ENCODE measurements at regions not wholly inside any gene's neighbourhood (a gene's known extent, or its start where the extent isn't known, plus 50 kb on each side); places are given as distances from the start of the nearest gene placed in this dataset.

- Histone ChIP-seq H3K36me3 (ENCODE audit: control insufficient read depth in 2 of 2, insufficient read depth in 2 of 2, low read length in 1 of 2) (no peaks in the 10 kb centered on the region), H3K27me3 (ENCODE audit: control insufficient read depth in 2 of 2, insufficient read depth in 1 of 2, low read length in 1 of 2) (no peaks in the 10 kb centered on the region), H3K4me3 (ENCODE audit: low read length in 2 of 2) (no peak overlapping the region), H3K4me1 (ENCODE audit: control insufficient read depth in 2 of 2, insufficient read depth in 2 of 2, low read length in 2 of 2) (no peaks in the 10 kb centered on the region), H3K27ac (ENCODE audit: low read depth in 1 of 2, low read length in 1 of 2) (no peak overlapping the region), H3K9me3 (ENCODE audit: control insufficient read depth in 2 of 2, insufficient read depth in 1 of 2, low read length in 1 of 2) (no peaks in the 10 kb centered on the region)
- 79% methylated on average over 3 of the region's 3 CpGs for WGBS
- DNase-seq (ENCODE audit: low read depth in 6 of 9, low spot score in 9 of 9): no peak
Measured at GRCh38 chr5:9692576-9692975, 62.4 kb upstream of the TAS2R1 start.

- no peak overlapping the region for H3K27ac ChIP-seq (ENCODE audit: low read depth in 1 of 2, low read length in 1 of 2)
- 89% methylated on average over 5 of the region's 5 CpGs for WGBS
Measured at GRCh38 chr5:9691261-9691660, 61.1 kb upstream of the TAS2R1 start.

GRCh38 chr5:9690751-9691150 lies 60.6 kb upstream of the TAS2R1 start:
- no peak overlapping the region for H3K4me3 ChIP-seq (ENCODE audit: low read length in 2 of 2)
- H3K27me3 ChIP-seq (ENCODE audit: control insufficient read depth in 2 of 2, insufficient read depth in 1 of 2, low read length in 1 of 2): no peaks in the 10 kb centered on the region
- no peaks in the 10 kb centered on the region for H3K4me1 ChIP-seq (ENCODE audit: control insufficient read depth in 2 of 2, insufficient read depth in 2 of 2, low read length in 2 of 2)
- H3K27ac ChIP-seq (ENCODE audit: low read depth in 1 of 2, low read length in 1 of 2): no peak overlapping the region
- no peaks in the 10 kb centered on the region for H3K36me3 ChIP-seq (ENCODE audit: control insufficient read depth in 2 of 2, insufficient read depth in 2 of 2, low read length in 1 of 2)
- WGBS: 88% methylated on average over 8 of the region's 8 CpGs
- no peak for DNase-seq (ENCODE audit: low read depth in 6 of 9, low spot score in 9 of 9)
- H3K9me3 ChIP-seq (ENCODE audit: control insufficient read depth in 2 of 2, insufficient read depth in 1 of 2, low read length in 1 of 2): no peaks in the 10 kb centered on the region

More at GRCh38 chr5:9691261-9691660, 61.1 kb upstream of the TAS2R1 start:
- DNase-seq (ENCODE audit: low read depth in 6 of 9, low spot score in 9 of 9): no peak
- H3K36me3 ChIP-seq (ENCODE audit: control insufficient read depth in 2 of 2, insufficient read depth in 2 of 2, low read length in 1 of 2): no peaks in the 10 kb centered on the region
- no peaks in the 10 kb centered on the region for H3K4me1 ChIP-seq (ENCODE audit: control insufficient read depth in 2 of 2, insufficient read depth in 2 of 2, low read length in 2 of 2)
- no peak overlapping the region for H3K4me3 ChIP-seq (ENCODE audit: low read length in 2 of 2)
- no peaks in the 10 kb centered on the region for H3K27me3 ChIP-seq (ENCODE audit: control insufficient read depth in 2 of 2, insufficient read depth in 1 of 2, low read length in 1 of 2)
- H3K9me3 ChIP-seq (ENCODE audit: control insufficient read depth in 2 of 2, insufficient read depth in 1 of 2, low read length in 1 of 2): no peaks in the 10 kb centered on the region

- Histone ChIP-seq H3K4me3 (ENCODE audit: low read length in 2 of 2) (no peak overlapping the region), H3K27ac (ENCODE audit: low read depth in 1 of 2, low read length in 1 of 2) (no peak overlapping the region), H3K36me3 (ENCODE audit: control insufficient read depth in 2 of 2, insufficient read depth in 2 of 2, low read length in 1 of 2) (no peaks in the 10 kb centered on the region), H3K9me3 (ENCODE audit: control insufficient read depth in 2 of 2, insufficient read depth in 1 of 2, low read length in 1 of 2) (no peaks in the 10 kb centered on the region), H3K27me3 (ENCODE audit: control insufficient read depth in 2 of 2, insufficient read depth in 1 of 2, low read length in 1 of 2) (no peaks in the 10 kb centered on the region), H3K4me1 (ENCODE audit: control insufficient read depth in 2 of 2, insufficient read depth in 2 of 2, low read length in 2 of 2) (no peaks in the 10 kb centered on the region)
- no peak for DNase-seq (ENCODE audit: low read depth in 6 of 9, low spot score in 9 of 9)
- WGBS: 84% methylated on average over 2 of the region's 2 CpGs
Measured at GRCh38 chr5:9686216-9686615, 56.1 kb upstream of the TAS2R1 start.

- no peak for DNase-seq (ENCODE audit: low read depth in 6 of 9, low spot score in 9 of 9)
- Histone ChIP-seq H3K27ac (ENCODE audit: low read depth in 1 of 2, low read length in 1 of 2) (no peak overlapping the region), H3K27me3 (ENCODE audit: control insufficient read depth in 2 of 2, insufficient read depth in 1 of 2, low read length in 1 of 2) (no peaks in the 10 kb centered on the region), H3K4me3 (ENCODE audit: low read length in 2 of 2) (no peak overlapping the region), H3K36me3 (ENCODE audit: control insufficient read depth in 2 of 2, insufficient read depth in 2 of 2, low read length in 1 of 2) (no peaks in the 10 kb centered on the region), H3K9me3 (ENCODE audit: control insufficient read depth in 2 of 2, insufficient read depth in 1 of 2, low read length in 1 of 2) (no peaks in the 10 kb centered on the region), H3K4me1 (ENCODE audit: control insufficient read depth in 2 of 2, insufficient read depth in 2 of 2, low read length in 2 of 2) (no peaks in the 10 kb centered on the region)
- 96% methylated on average over 1 of the region's 1 CpG for WGBS
Measured at GRCh38 chr5:9681706-9682105, 51.6 kb upstream of the TAS2R1 start.

Data from thymus (tissue), 11 donors.